ENCODE measurements at regions not wholly inside any gene's neighbourhood (a gene's known extent, or its start where the extent isn't known, plus 50 kb on each side); places are given as distances from the start of the nearest gene placed in this dataset.

GRCh38 chr6:105892577-105893262 is 193.4 kb upstream of the PRDM1 start:
- 0 out of 2 replicates have a peak, but pooled peaks cover 3% of the 10 kb centered on the region for H3K9me3 ChIP-seq (ENCODE audit: insufficient read depth, low read length)
- no peaks in the 10 kb centered on the region for H3K36me3 ChIP-seq (replicated peaks; ENCODE audit: low read depth, low read length)
- no peaks in the 10 kb centered on the region for H3K79me2 ChIP-seq (ENCODE audit: low read length)
- TF ChIP-seq CTCF (IDR thresholded peaks at IDR 0.05; ENCODE audit: low read depth, low read length) (no peak), EZH2phosphoT487 (IDR thresholded peaks at IDR 0.05; ENCODE audit: low read depth) (no peak)
- H3K9ac ChIP-seq (ENCODE audit: low read length), result peak overlapping the region; percentile 54
- H3K4me1 ChIP-seq (ENCODE audit: low read length), result peaks cover 58% of the 10 kb centered on the region
- no peak overlapping the region for H2AFZ ChIP-seq (ENCODE audit: low read depth, low read length)
- H3K27ac ChIP-seq (ENCODE audit: low read length), result peak overlapping the region; percentile 82
- peak overlapping the region; percentile 70 for H3K4me2 ChIP-seq (ENCODE audit: low read length)
- H4K20me1 ChIP-seq (ENCODE audit: insufficient read depth, low read length), result no peaks in the 10 kb centered on the region
- H3K27me3 ChIP-seq (ENCODE audit: low read depth, low read length), result no peaks in the 10 kb centered on the region
- H3K4me3 ChIP-seq (ENCODE audit: low read length), result peak overlapping the region; percentile 50

- Histone ChIP-seq H3K4me2 (ENCODE audit: low read length) (no peak overlapping the region), H2AFZ (ENCODE audit: low read depth, low read length) (no peak overlapping the region), H4K20me1 (ENCODE audit: insufficient read depth, low read length) (no peaks in the 10 kb centered on the region), H3K4me3 (ENCODE audit: low read length) (no peak overlapping the region), H3K27me3 (ENCODE audit: low read depth, low read length) (no peaks in the 10 kb centered on the region), H3K4me1 (ENCODE audit: low read length) (peaks cover 50% of the 10 kb centered on the region), H3K9ac (ENCODE audit: low read length) (no peak overlapping the region), H3K27ac (ENCODE audit: low read length) (no peak overlapping the region), H3K36me3 (replicated peaks; ENCODE audit: low read depth, low read length) (no peaks in the 10 kb centered on the region), H3K79me2 (ENCODE audit: low read length) (no peaks in the 10 kb centered on the region), H3K9me3 (ENCODE audit: insufficient read depth, low read length) (0 out of 2 replicates have a peak, but pooled peaks cover 3% of the 10 kb centered on the region)
- no peak for TF ChIP-seq CTCF (IDR thresholded peaks at IDR 0.05; ENCODE audit: low read depth, low read length)
- no peak for TF ChIP-seq EZH2phosphoT487 (IDR thresholded peaks at IDR 0.05; ENCODE audit: low read depth)
Observed at GRCh38 chr6:105890521-105891244, 195.5 kb upstream of the PRDM1 start.

- no peaks in the 10 kb centered on the region for H3K79me2 ChIP-seq (ENCODE audit: low read length)
- H3K4me2 ChIP-seq (ENCODE audit: low read length), result no peak overlapping the region
- TF ChIP-seq CTCF (IDR thresholded peaks at IDR 0.05; ENCODE audit: low read depth, low read length), result no peak
- no peak for TF ChIP-seq EZH2phosphoT487 (IDR thresholded peaks at IDR 0.05; ENCODE audit: low read depth)
- H2AFZ ChIP-seq (ENCODE audit: low read depth, low read length), result no peak overlapping the region
- 0 out of 2 replicates have a peak, but pooled peaks cover 3% of the 10 kb centered on the region for H3K9me3 ChIP-seq (ENCODE audit: insufficient read depth, low read length)
- H3K27ac ChIP-seq (ENCODE audit: low read length), result no peak overlapping the region
- peaks cover 45% of the 10 kb centered on the region for H3K4me1 ChIP-seq (ENCODE audit: low read length)
- H3K27me3 ChIP-seq (ENCODE audit: low read depth, low read length), result no peaks in the 10 kb centered on the region
- no peaks in the 10 kb centered on the region for H4K20me1 ChIP-seq (ENCODE audit: insufficient read depth, low read length)
- H3K36me3 ChIP-seq (replicated peaks; ENCODE audit: low read depth, low read length), result no peaks in the 10 kb centered on the region
- H3K9ac ChIP-seq (ENCODE audit: low read length), result no peak overlapping the region
- no peak overlapping the region for H3K4me3 ChIP-seq (ENCODE audit: low read length)
Observed at GRCh38 chr6:105889902-105890301, 196.2 kb upstream of the PRDM1 start.

GRCh38 chr6:105886814-105887544 is 199.2 kb upstream of the PRDM1 start:
- peaks cover 46% of the 10 kb centered on the region for H3K4me1 ChIP-seq (ENCODE audit: low read length)
- no peaks in the 10 kb centered on the region for H3K79me2 ChIP-seq (ENCODE audit: low read length)
- TF ChIP-seq EZH2phosphoT487 (IDR thresholded peaks at IDR 0.05; ENCODE audit: low read depth) (no peak), CTCF (IDR thresholded peaks at IDR 0.05; ENCODE audit: low read depth, low read length) (no peak)
- H3K36me3 ChIP-seq (replicated peaks; ENCODE audit: low read depth, low read length), result no peaks in the 10 kb centered on the region
- H3K9ac ChIP-seq (ENCODE audit: low read length), result no peak overlapping the region
- H2AFZ ChIP-seq (ENCODE audit: low read depth, low read length), result no peak overlapping the region
- 0 out of 2 replicates have a peak, but pooled peaks cover 3% of the 10 kb centered on the region for H3K9me3 ChIP-seq (ENCODE audit: insufficient read depth, low read length)
- no peaks in the 10 kb centered on the region for H3K27me3 ChIP-seq (ENCODE audit: low read depth, low read length)
- H3K27ac ChIP-seq (ENCODE audit: low read length), result no peak overlapping the region
- no peaks in the 10 kb centered on the region for H4K20me1 ChIP-seq (ENCODE audit: insufficient read depth, low read length)
- no peak overlapping the region for H3K4me3 ChIP-seq (ENCODE audit: low read length)
- no peak overlapping the region for H3K4me2 ChIP-seq (ENCODE audit: low read length)
